ENCODE measurements at regions not wholly inside any gene's neighbourhood (a gene's known extent, or its start where the extent isn't known, plus 50 kb on each side); places are given as distances from the start of the nearest gene placed in this dataset.
"Not testable (repeated sequence)": the region's sequence is repeated elsewhere in the genome, so short reads cannot be mapped to it uniquely, and the experiment has no call there.

DNA sequence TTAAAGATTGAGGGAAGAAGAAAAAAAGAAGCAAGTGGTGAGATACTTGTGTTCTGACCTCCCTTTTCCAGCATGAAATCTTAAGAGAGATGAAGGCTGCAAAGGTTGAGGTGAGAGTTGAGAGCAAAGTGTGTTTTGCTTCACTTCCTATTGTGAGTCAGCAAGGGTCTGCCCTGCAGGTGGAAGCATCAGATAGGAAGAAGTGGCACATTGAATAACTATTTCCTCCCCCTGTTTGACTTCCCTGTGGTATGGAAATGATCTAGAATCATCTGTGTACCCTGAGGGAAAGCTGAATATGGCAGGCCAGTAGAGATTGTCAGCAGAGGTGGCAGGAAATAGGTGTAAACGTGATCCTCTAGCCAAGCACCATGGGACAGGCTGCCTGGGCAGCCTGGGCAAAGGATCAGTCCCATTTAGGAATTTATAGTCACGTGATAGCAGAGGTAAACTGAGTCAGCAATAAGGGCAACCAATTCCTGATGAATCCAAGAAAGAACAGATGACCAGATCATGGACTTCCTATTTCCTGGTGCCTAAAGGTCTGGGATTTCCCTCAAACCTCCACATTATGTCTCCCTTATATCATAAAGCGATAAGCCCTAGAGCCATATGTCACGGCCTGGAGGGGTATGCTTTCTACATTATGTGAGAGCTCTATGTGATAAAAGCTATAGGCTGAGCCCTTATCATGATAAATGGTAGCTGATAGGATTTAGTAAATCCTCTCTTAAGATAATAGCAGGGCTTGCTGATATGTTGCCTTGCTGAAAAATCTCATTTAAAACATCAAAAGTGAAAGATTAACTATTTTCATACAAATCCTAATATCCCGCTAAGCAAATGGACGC, 287.0 kb downstream of the MDFIC start:
- Histone ChIP-seq H3K36me3 (ENCODE audit: insufficient read depth, low read length) (no peaks in the 10 kb centered on the region), H3K27me3 (ENCODE audit: insufficient read depth, low read length, poor library complexity, severe bottlenecking) (no peaks in the 10 kb centered on the region), H3K27ac (ENCODE audit: low read depth, low read length) (no peak overlapping the region), H3K4me1 (ENCODE audit: insufficient read depth, low read length) (no peaks in the 10 kb centered on the region), H3K4me3 (ENCODE audit: low read length) (no peak overlapping the region), H3K9me3 (ENCODE audit: low read length) (no peaks in the 10 kb centered on the region)
- Mint-ChIP-seq H3K4me3 (no peak overlapping the region), H3K9me3 (peaks cover 9 to 17% (median 15%) of the 10 kb centered on the region in 5 donors), H3K27me3 (peaks cover 4% of the 10 kb centered on the region in 2 donors), H3K4me1 (peaks cover 0 to 4% (median 0%) of the 10 kb centered on the region in 3 donors), H3K36me3 (peaks cover 0 to 31% (median 1%) of the 10 kb centered on the region in 3 donors), H3K27ac (no peak overlapping the region)
- no peak for DNase-seq
- CTCF ChIA-PET: interaction anchor here (1.1 kb wide), 1 partner anchor 11 kb away, joined by 3 read pairs; no protein-coding TSS in a partner anchor
- POLR2A ChIA-PET: no interaction called here

DNA sequence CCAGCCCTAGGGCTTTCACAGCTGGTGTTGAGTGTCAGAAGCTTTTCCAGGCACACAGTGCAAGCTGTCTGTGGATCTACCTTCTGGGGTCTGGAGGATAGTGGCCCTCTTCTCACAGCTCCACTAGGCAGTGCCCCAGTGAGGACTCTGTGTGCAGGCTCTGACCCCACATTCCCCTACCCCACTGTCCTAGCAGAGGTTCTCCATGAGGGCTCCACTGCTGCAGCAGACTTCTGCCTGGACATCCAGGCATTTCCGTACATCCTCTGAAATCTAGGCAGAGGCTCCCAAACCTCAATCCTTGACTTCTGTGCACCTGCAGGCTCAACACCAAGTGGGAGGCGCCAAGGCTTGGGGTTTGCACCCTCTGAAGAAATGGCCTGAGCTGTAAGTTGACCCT, 284.5 kb downstream of the MDFIC start:
- H3K27me3 Mint-ChIP-seq; H3K9me3 ChIP-seq (ENCODE audit: low read length); POLR2A ChIA-PET; H3K4me1 ChIP-seq (ENCODE audit: insufficient read depth, low read length); H3K36me3 ChIP-seq (ENCODE audit: insufficient read depth, low read length); H3K27ac Mint-ChIP-seq; CTCF ChIA-PET; H3K4me1 Mint-ChIP-seq; DNase-seq; H3K4me3 ChIP-seq (ENCODE audit: low read length); H3K27me3 ChIP-seq (ENCODE audit: insufficient read depth, low read length, poor library complexity, severe bottlenecking); H3K27ac ChIP-seq (ENCODE audit: low read depth, low read length); H3K4me3 Mint-ChIP-seq: not testable (repeated sequence)
- Mint-ChIP-seq H3K36me3 (peaks cover 0 to 25% (median 1%) of the 10 kb centered on the region in 3 donors), H3K9me3 (peaks cover 9 to 17% (median 15%) of the 10 kb centered on the region in 5 donors)

DNA sequence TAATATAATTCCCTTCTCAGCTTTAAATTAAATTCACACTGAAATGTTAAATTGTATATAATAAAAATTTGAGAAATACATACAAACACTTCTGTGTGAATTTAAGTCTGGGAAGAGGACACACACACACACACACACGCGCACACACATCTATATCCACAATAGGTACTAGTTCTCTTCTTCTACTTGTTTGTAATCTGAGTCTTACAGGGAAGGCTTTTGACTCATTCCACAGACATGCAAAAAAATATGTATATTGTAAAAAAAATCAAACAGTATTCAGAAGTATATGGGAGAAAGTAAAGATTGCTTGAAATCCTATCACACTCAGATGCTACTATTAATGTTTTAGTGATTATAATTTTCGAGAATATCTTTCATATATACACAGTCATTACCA, 276.2 kb downstream of the MDFIC start:
- no peak for DNase-seq
- peaks cover 0 to 2% of the 10 kb centered on the region in 2 donors for H3K27me3 Mint-ChIP-seq
- H3K27me3 ChIP-seq (ENCODE audit: insufficient read depth, low read length, poor library complexity, severe bottlenecking): no peaks in the 10 kb centered on the region
- H3K9me3 Mint-ChIP-seq: no peaks in the 10 kb centered on the region
- H3K4me1 ChIP-seq (ENCODE audit: insufficient read depth, low read length): no peaks in the 10 kb centered on the region
- no peaks in the 10 kb centered on the region for H3K9me3 ChIP-seq (ENCODE audit: low read length)
- H3K4me3 ChIP-seq (ENCODE audit: low read length): no peak overlapping the region
- no peak overlapping the region for H3K4me3 Mint-ChIP-seq
- H3K36me3 ChIP-seq (ENCODE audit: insufficient read depth, low read length): no peaks in the 10 kb centered on the region
- ChIA-PET POLR2A (no interaction called here), CTCF (no interaction called here)
- no peaks in the 10 kb centered on the region for H3K36me3 Mint-ChIP-seq
- H3K4me1 Mint-ChIP-seq: no peaks in the 10 kb centered on the region
- H3K27ac ChIP-seq (ENCODE audit: low read depth, low read length): no peak overlapping the region
- H3K27ac Mint-ChIP-seq: no peak overlapping the region

DNA sequence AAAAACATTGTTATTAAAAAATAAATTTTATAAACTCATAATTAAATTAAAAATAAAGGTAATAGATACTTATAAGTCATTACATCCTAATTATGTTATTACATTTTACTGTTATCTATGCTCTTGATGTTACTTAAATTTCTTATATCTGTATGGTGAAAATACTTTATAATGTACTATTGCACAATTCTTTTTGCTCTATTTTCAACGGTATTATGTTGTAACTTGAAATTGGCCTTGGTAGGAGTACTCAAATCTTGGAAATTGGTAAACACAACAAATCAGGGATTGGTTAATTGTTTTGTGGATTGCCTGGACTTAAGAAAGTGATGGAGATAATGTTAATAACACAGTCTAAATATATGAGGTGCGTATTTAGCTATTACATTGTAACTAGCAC, 273.3 kb downstream of the MDFIC start:
- no peak for DNase-seq
- Mint-ChIP-seq H3K27me3 (peaks cover 0 to 2% of the 10 kb centered on the region in 2 donors), H3K4me1 (peaks cover 0 to 2% (median 0%) of the 10 kb centered on the region in 3 donors), H3K4me3 (no peak overlapping the region), H3K27ac (no peak overlapping the region), H3K9me3 (no peaks in the 10 kb centered on the region), H3K36me3 (no peaks in the 10 kb centered on the region)
- H3K9me3 ChIP-seq (ENCODE audit: low read length): no peaks in the 10 kb centered on the region
- ChIA-PET POLR2A (no interaction called here), CTCF (no interaction called here)
- H3K27ac ChIP-seq (ENCODE audit: low read depth, low read length): no peak overlapping the region
- no peak overlapping the region for H3K4me3 ChIP-seq (ENCODE audit: low read length)
- H3K27me3 ChIP-seq (ENCODE audit: insufficient read depth, low read length, poor library complexity, severe bottlenecking): no peaks in the 10 kb centered on the region
- no peaks in the 10 kb centered on the region for H3K4me1 ChIP-seq (ENCODE audit: insufficient read depth, low read length)
- H3K36me3 ChIP-seq (ENCODE audit: insufficient read depth, low read length): no peaks in the 10 kb centered on the region

DNA sequence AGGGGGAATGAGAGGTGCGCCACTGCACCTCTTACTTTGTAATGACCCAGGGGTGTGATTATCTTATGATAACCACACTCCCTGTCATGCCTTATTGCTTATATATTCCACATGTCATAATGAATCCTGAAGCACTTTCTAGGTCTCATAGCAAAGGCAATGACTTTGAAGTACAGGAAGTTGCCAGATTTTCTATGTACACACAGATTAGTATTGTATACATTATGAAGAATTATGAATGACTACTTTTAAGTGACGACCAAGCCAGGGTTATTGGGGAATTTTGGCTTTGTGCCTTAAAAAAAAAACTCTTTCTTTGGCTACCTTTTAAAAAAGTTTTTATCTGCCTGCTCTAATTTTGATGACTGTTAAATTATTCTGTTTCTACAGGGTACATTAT, 269.6 kb downstream of the MDFIC start:
- no peak overlapping the region for H3K4me3 ChIP-seq (ENCODE audit: low read length)
- CTCF ChIA-PET: no interaction called here
- Mint-ChIP-seq H3K27ac (no peak overlapping the region), H3K27me3 (peaks cover 0 to 5% of the 10 kb centered on the region in 2 donors), H3K4me3 (no peak overlapping the region), H3K9me3 (no peaks in the 10 kb centered on the region), H3K36me3 (peaks cover 0 to 3% (median 2%) of the 10 kb centered on the region in 3 donors), H3K4me1 (peaks cover 0 to 2% (median 0%) of the 10 kb centered on the region in 3 donors)
- DNase-seq: no peak
- H3K36me3 ChIP-seq (ENCODE audit: insufficient read depth, low read length): no peaks in the 10 kb centered on the region
- H3K27me3 ChIP-seq (ENCODE audit: insufficient read depth, low read length, poor library complexity, severe bottlenecking): no peaks in the 10 kb centered on the region
- no peak overlapping the region for H3K27ac ChIP-seq (ENCODE audit: low read depth, low read length)
- POLR2A ChIA-PET: no interaction called here
- H3K9me3 ChIP-seq (ENCODE audit: low read length): no peaks in the 10 kb centered on the region
- no peaks in the 10 kb centered on the region for H3K4me1 ChIP-seq (ENCODE audit: insufficient read depth, low read length)

DNA sequence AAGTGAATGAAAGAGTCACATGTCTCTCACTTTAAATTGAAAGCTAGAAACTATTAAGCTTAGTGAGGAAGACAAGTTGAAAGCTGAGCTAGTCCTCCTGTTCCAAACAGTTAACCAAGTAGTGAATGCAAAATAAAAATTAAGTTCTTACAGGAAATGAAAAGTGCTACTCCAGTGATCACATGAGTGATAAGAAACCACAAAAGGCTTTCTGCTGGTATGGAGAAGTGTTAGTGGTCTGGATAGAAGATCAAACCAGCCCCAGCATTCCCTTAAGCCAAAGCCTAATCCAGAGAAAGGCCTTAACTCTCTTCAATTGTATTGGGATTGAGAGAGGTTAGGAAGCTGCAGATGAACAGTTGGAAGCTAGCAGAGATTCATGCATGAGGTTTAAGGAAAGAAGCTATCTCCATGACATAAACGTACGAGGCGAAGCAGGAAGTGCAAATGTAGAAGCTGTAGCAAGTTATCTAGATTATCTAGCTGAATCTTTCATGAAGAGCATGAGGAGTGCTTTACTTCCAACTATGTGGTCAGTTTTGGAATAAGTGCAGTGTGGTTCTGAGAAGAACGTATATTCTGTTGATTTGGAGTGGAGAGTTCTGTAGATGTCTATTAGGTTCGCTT, 261.6 kb downstream of the MDFIC start:
- POLR2A ChIA-PET: no interaction called here
- H3K36me3 Mint-ChIP-seq: peaks cover 0 to 3% (median 2%) of the 10 kb centered on the region in 3 donors
- H3K4me3 Mint-ChIP-seq: peak overlapping the region in 4 of 7 donors; percentile 2 to 59 (median 42)
- H3K9me3 ChIP-seq (ENCODE audit: low read length): no peaks in the 10 kb centered on the region
- H3K9me3 Mint-ChIP-seq: no peaks in the 10 kb centered on the region
- no peak overlapping the region for H3K27ac ChIP-seq (ENCODE audit: low read depth, low read length)
- peaks cover 20 to 23% (median 22%) of the 10 kb centered on the region in 3 donors for H3K4me1 Mint-ChIP-seq
- H3K27me3 ChIP-seq (ENCODE audit: insufficient read depth, low read length, poor library complexity, severe bottlenecking): no peaks in the 10 kb centered on the region
- H3K36me3 ChIP-seq (ENCODE audit: insufficient read depth, low read length): no peaks in the 10 kb centered on the region
- H3K27me3 Mint-ChIP-seq: peaks cover 0 to 1% of the 10 kb centered on the region in 2 donors
- peak overlapping the region in 4 of 8 donors; percentile 10 to 49 (median 26) for H3K27ac Mint-ChIP-seq
- H3K4me3 ChIP-seq (ENCODE audit: low read length): no peak overlapping the region
- CTCF ChIA-PET: no interaction called here
- DNase-seq: no peak
- peaks cover 10% of the 10 kb centered on the region for H3K4me1 ChIP-seq (ENCODE audit: insufficient read depth, low read length)

DNA sequence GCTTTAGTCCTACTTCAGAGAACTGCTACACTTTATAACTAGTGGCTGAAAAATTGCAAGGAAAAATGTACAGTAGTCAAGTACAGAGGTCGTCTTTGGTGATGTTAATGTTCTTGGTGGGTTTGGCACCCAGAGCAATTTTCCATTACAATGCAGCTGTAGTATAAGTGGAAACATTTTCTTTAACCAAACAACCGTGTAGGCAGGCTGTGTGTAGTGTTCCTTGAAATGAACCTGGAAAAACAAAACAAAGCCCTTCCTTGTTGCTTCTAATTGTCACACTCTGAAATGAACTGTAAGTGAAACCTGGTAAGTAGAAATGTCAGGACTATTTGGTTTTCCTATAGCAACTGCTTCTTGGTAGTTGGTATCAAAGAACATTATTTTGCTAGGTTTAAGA, 256.9 kb downstream of the MDFIC start:
- peaks cover 14 to 17% (median 17%) of the 10 kb centered on the region in 3 donors for H3K4me1 Mint-ChIP-seq
- ChIA-PET CTCF (no interaction called here), POLR2A (no interaction called here)
- H3K27me3 Mint-ChIP-seq: peaks cover 0 to 11% of the 10 kb centered on the region in 2 donors
- H3K27ac Mint-ChIP-seq: no peak overlapping the region
- no peak for DNase-seq
- Histone ChIP-seq H3K27ac (ENCODE audit: low read depth, low read length) (no peak overlapping the region), H3K36me3 (ENCODE audit: insufficient read depth, low read length) (no peaks in the 10 kb centered on the region), H3K9me3 (ENCODE audit: low read length) (no peaks in the 10 kb centered on the region), H3K4me3 (ENCODE audit: low read length) (no peak overlapping the region), H3K4me1 (ENCODE audit: insufficient read depth, low read length) (peaks cover 9% of the 10 kb centered on the region), H3K27me3 (ENCODE audit: insufficient read depth, low read length, poor library complexity, severe bottlenecking) (no peaks in the 10 kb centered on the region)
- peaks cover 0 to 2% (median 2%) of the 10 kb centered on the region in 3 donors for H3K36me3 Mint-ChIP-seq
- no peaks in the 10 kb centered on the region for H3K9me3 Mint-ChIP-seq
- H3K4me3 Mint-ChIP-seq: no peak overlapping the region

DNA sequence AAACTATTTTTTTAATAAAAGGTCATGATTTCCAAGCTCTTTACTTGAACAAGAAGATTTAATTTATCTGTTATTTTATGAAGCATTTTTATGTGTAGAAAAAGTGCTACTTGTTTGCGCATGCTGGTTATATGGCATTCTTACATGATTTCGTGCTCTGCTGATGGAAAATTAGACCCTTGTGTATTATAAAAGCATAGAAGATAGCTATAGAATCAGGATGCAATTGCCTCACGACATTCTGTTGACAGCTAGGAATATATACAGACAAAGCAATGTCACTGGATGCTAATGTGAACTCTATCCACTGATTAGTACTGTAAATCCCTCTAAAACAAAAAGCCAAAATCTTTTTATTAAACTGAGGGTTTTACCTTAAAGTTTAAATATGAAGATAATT, 255.9 kb downstream of the MDFIC start:
- Histone ChIP-seq H3K27me3 (ENCODE audit: insufficient read depth, low read length, poor library complexity, severe bottlenecking) (no peaks in the 10 kb centered on the region), H3K4me3 (ENCODE audit: low read length) (no peak overlapping the region), H3K4me1 (ENCODE audit: insufficient read depth, low read length) (no peaks in the 10 kb centered on the region), H3K36me3 (ENCODE audit: insufficient read depth, low read length) (no peaks in the 10 kb centered on the region), H3K27ac (ENCODE audit: low read depth, low read length) (no peak overlapping the region), H3K9me3 (ENCODE audit: low read length) (no peaks in the 10 kb centered on the region)
- no peak overlapping the region for H3K27ac Mint-ChIP-seq
- DNase-seq: no peak
- peaks cover 0 to 16% of the 10 kb centered on the region in 2 donors for H3K27me3 Mint-ChIP-seq
- H3K36me3 Mint-ChIP-seq: peaks cover 0 to 4% (median 2%) of the 10 kb centered on the region in 3 donors
- no peaks in the 10 kb centered on the region for H3K9me3 Mint-ChIP-seq
- ChIA-PET CTCF (no interaction called here), POLR2A (no interaction called here)
- peaks cover 6 to 9% (median 9%) of the 10 kb centered on the region in 3 donors for H3K4me1 Mint-ChIP-seq
- no peak overlapping the region for H3K4me3 Mint-ChIP-seq

Data from CD8-positive, alpha-beta memory T cell (primary cell).